IMR-90 (cell line): ENCODE measurements at regions not wholly inside any gene's neighbourhood (a gene's known extent, or its start where the extent isn't known, plus 50 kb on each side); places are given as distances from the start of the nearest gene placed in this dataset.
"Not testable (repeated sequence)": the region's sequence is repeated elsewhere in the genome, so short reads cannot be mapped to it uniquely, and the experiment has no call there.

Experiments
- ATAC-seq: fragments of 200-7000 bp; cut with Tn5 transposase; 2 replicates; pipeline ENCODE4 v1.9.1; 2020; ENCODE audit warnings: low read depth, mild to moderate bottlenecking, moderate library complexity
- BruUV-seq: library from RNA; stranded (reverse); fragments of 400-500 nt; replicated peaks from 2 replicates; lab custom pipeline; 2021; lab: Mats Ljungman, UMichigan
- CTCF ChIA-PET: fragments of 300-600 bp; formaldehyde crosslinking; extraction: SDS; loops from one replicate; lab custom pipeline; 2021; ENCODE audit warnings: antibody characterized with exemption; lab: Yijun Ruan, JAX
- POLR2A ChIA-PET: fragments of 300-600 bp; sonication (Branson Sonifier 250); formaldehyde crosslinking; loops from one replicate; lab custom pipeline; 2022; ENCODE audit warnings: antibody characterized with exemption; ENCODE audit not compliant: unreplicated experiment; lab: Charles Lee
- DNase-seq: peaks from one replicate; pipeline ENCODE4 v3.0.0; 2013
- H2AFZ ChIP-seq: replicated peaks from 2 replicates; pipeline ENCODE3; 2013; ENCODE audit warnings: low read length, mild to moderate bottlenecking; ENCODE audit not compliant: poor library complexity
- H2AK5ac ChIP-seq: 2 replicates; pipeline ENCODE4 v1.6.1; 2013; ENCODE audit warnings: low read depth, low read length, inconsistent platforms
- H2AK9ac ChIP-seq: replicated peaks from 2 replicates; pipeline ENCODE3; 2013; ENCODE audit warnings: mild to moderate bottlenecking, low read depth, low read length, moderate library complexity; ENCODE audit not compliant: poor library complexity
- H2BK120ac ChIP-seq: 2 replicates; pipeline ENCODE4 v1.6.1; 2013; ENCODE audit warnings: low read depth, low read length, inconsistent platforms
- H2BK15ac ChIP-seq: 3 replicates; pipeline ENCODE4 v1.6.1; 2013; ENCODE audit warnings: low read depth, low read length, inconsistent platforms
- H2BK20ac ChIP-seq: 2 replicates; pipeline ENCODE4 v1.6.1; 2013; ENCODE audit warnings: low read depth, mild to moderate bottlenecking, inconsistent platforms, low read length, moderate library complexity
- H2BK5ac ChIP-seq: 2 replicates; pipeline ENCODE4 v1.6.1; 2013; ENCODE audit warnings: mild to moderate bottlenecking, low read depth, low read length, inconsistent platforms; ENCODE audit not compliant: poor library complexity, severe bottlenecking
- H3K14ac ChIP-seq: replicated peaks from 2 replicates; pipeline ENCODE4 v1.6.1; 2013; ENCODE audit warnings: low read depth, low read length, inconsistent platforms
- H3K18ac ChIP-seq: 2 replicates; pipeline ENCODE4 v1.6.1; 2013; ENCODE audit warnings: low read depth, low read length, control low read depth
- H3K23ac ChIP-seq: 2 replicates; pipeline ENCODE4 v1.6.1; 2013; ENCODE audit warnings: low read depth, low read length, inconsistent platforms
- H3K27ac ChIP-seq: 2 replicates; pipeline ENCODE4 v1.5.1; 2013; ENCODE audit warnings: mild to moderate bottlenecking, control low read depth, low read length; ENCODE audit not compliant: insufficient read depth
- H3K27me3 ChIP-seq: 2 replicates; pipeline ENCODE4 v1.6.1; 2013; ENCODE audit warnings: low read length; ENCODE audit not compliant: control insufficient read depth, insufficient read depth
- H3K36me3 ChIP-seq: 2 replicates; pipeline ENCODE4 v1.6.1; 2013; ENCODE audit warnings: low read length, mixed read lengths; ENCODE audit not compliant: control insufficient read depth, insufficient read depth
- H3K4ac ChIP-seq: 2 replicates; pipeline ENCODE4 v1.6.1; 2013; ENCODE audit warnings: low read depth, low read length, inconsistent platforms
- H3K4me1 ChIP-seq: 2 replicates; pipeline ENCODE4 v1.6.1; 2013; ENCODE audit warnings: low read length, mixed read lengths; ENCODE audit not compliant: control insufficient read depth, insufficient read depth
- H3K4me2 ChIP-seq: 2 replicates; pipeline ENCODE4 v1.6.1; 2013; ENCODE audit warnings: low read depth, mild to moderate bottlenecking, control low read depth, low read length, moderate library complexity
- H3K4me3 ChIP-seq: 2 replicates; pipeline ENCODE4 v1.5.1; 2013; ENCODE audit warnings: low read depth, mild to moderate bottlenecking, control low read depth, low read length, moderate library complexity; ENCODE audit not compliant: insufficient read depth
- H3K56ac ChIP-seq: 2 replicates; pipeline ENCODE4 v1.6.1; 2013; ENCODE audit warnings: low read length, inconsistent platforms; ENCODE audit not compliant: insufficient read depth; ENCODE audit errors: extremely low read depth
- H3K79me1 ChIP-seq, 2 experiments: 2 replicates each; pipeline ENCODE4 v1.6.1; 2013; ENCODE audit warnings: low read length in 2 of 2, inconsistent platforms in 1 of 2, low read depth in 1 of 2
- H3K9ac ChIP-seq: 2 replicates; pipeline ENCODE4 v1.6.1; 2013; ENCODE audit warnings: low read depth, low read length, control low read depth
- H3K9me1 ChIP-seq: 2 replicates; pipeline ENCODE4 v1.6.1; 2013; ENCODE audit warnings: low read length, inconsistent platforms; ENCODE audit not compliant: insufficient read depth
- H3K9me3 ChIP-seq: 2 replicates; pipeline ENCODE4 v1.6.1; 2013; ENCODE audit warnings: low read length; ENCODE audit not compliant: control insufficient read depth, insufficient read depth
- H4K20me1 ChIP-seq: 2 replicates; pipeline ENCODE4 v1.6.1; 2013; ENCODE audit warnings: low read length, inconsistent platforms; ENCODE audit not compliant: insufficient read depth
- H4K5ac ChIP-seq: 2 replicates; pipeline ENCODE4 v1.6.1; 2013; ENCODE audit warnings: mild to moderate bottlenecking, low read depth, low read length, control low read depth
- H4K8ac ChIP-seq, 2 experiments: 2 replicates each; pipeline ENCODE4 v1.6.1; 2013; ENCODE audit warnings: low read depth in 2 of 2, low read length in 2 of 2, control low read depth in 1 of 2, inconsistent platforms in 1 of 2
- H4K91ac ChIP-seq: 2 replicates; pipeline ENCODE4 v1.6.1; 2013; ENCODE audit warnings: low read depth, low read length, inconsistent platforms; ENCODE audit not compliant: insufficient read depth
- CEBPB ChIP-seq: IDR thresholded peaks from 2 replicates; pipeline ENCODE4 v1.6.1; 2012; ENCODE audit warnings: low read depth, low read length, improper control_type of control experiment
- FOS ChIP-seq: fragments of 150-350 bp; IDR thresholded peaks from 2 replicates; pipeline ENCODE4 v1.6.1; 2016; ENCODE audit warnings: low read depth, low read length
- RAD21 ChIP-seq: IDR thresholded peaks from 2 replicates; pipeline ENCODE4 v1.6.1; 2012; ENCODE audit warnings: low read length, improper control_type of control experiment
- dilution Hi-C: fragments of 300-500 bp; cut with HindIII; formaldehyde crosslinking; loops from one replicate; pipeline ENCODE4 v1.14.3; 2018; ENCODE audit warnings: low sequenced_read_pairs; ENCODE audit not compliant: unreplicated experiment
- in situ Hi-C: fragments of 300-500 bp; cut with MboI; formaldehyde crosslinking; loops from 3 replicates; pipeline ENCODE4 v1.14.3; 2019; ENCODE audit warnings: low sequenced_read_pairs, inconsistent platforms, mixed read lengths
- intact Hi-C: fragments of 100-400 bp; cut with micrococcal nuclease; formaldehyde crosslinking; loops from 2 replicates; pipeline ENCODE4 v1.10.0; 2022
- TF ChIP-seq, protein P1 (sequence below): fragments of 150-350 bp; IDR thresholded peaks from 2 replicates; pipeline ENCODE4 v1.6.1; 2017; ENCODE audit warnings: mild to moderate bottlenecking, antibody characterized with exemption, low read length, low read depth
- TF ChIP-seq, protein P2 (sequence below): conservative IDR thresholded peaks from 2 replicates; pipeline ENCODE4 v1.5.1; 2012; ENCODE audit warnings: mild to moderate bottlenecking, low read depth, low read length, improper control_type of control experiment

DNA sequence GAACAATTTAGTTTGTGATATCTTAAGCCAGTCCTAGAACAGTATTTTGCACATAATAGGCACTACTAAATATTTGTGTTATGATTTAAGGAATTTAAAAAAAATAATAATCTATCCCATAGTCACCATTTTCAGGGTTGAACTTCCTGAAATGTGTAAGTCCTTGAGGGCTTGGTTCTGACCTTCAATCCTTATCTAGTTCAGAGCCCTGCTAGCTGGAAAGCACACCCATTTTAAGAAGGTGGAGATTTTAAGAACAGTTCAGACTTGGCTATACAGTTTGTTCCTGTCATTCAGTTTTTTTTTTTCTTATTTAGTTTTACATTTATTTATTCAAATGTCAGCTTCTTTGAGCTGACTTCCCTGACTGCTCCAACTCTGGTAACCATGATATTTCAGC lies 183.4 kb upstream of the MAGI2 start:
- Histone ChIP-seq H3K9ac (no peak overlapping the region), H3K4me3 (no peak overlapping the region), H3K14ac (no peak overlapping the region), H2BK120ac (no peak overlapping the region), H3K4me2 (no peak overlapping the region), H2BK5ac (no peak overlapping the region), H3K23ac (no peak overlapping the region), H3K27me3 (no peaks in the 10 kb centered on the region), H4K5ac (no peak overlapping the region), H2AFZ (no peak overlapping the region), H4K91ac (no peak overlapping the region), H3K9me3 (no peaks in the 10 kb centered on the region), H2BK15ac (no peak overlapping the region), H3K27ac (no peak overlapping the region), H2AK9ac (no peak overlapping the region), H3K18ac (no peak overlapping the region), H4K8ac (no peak overlapping the region), H2AK5ac (no peak overlapping the region), H3K4me1 (no peaks in the 10 kb centered on the region), H3K4ac (no peak overlapping the region), H3K36me3 (no peaks in the 10 kb centered on the region), H3K79me1 (no peaks in the 10 kb centered on the region), H3K9me1 (no peaks in the 10 kb centered on the region), H2BK20ac (no peak overlapping the region), H3K56ac (no peak overlapping the region), H4K20me1 (no peaks in the 10 kb centered on the region)
- in situ Hi-C loops (no loop called here), intact Hi-C loops (no loop called here), dilution Hi-C loops (no loop called here)
- ATAC-seq (no peak), DNase-seq (no peak)
- BruUV-seq = no TSS peak
- no peak for TF ChIP-seq RAD21
- no peak for TF ChIP-seq CEBPB
- no peak for TF ChIP-seq FOS
- TF ChIP-seq, protein P1, sequence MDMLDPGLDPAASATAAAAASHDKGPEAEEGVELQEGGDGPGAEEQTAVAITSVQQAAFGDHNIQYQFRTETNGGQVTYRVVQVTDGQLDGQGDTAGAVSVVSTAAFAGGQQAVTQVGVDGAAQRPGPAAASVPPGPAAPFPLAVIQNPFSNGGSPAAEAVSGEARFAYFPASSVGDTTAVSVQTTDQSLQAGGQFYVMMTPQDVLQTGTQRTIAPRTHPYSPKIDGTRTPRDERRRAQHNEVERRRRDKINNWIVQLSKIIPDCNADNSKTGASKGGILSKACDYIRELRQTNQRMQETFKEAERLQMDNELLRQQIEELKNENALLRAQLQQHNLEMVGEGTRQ = no peak
- TF ChIP-seq, protein P2, sequence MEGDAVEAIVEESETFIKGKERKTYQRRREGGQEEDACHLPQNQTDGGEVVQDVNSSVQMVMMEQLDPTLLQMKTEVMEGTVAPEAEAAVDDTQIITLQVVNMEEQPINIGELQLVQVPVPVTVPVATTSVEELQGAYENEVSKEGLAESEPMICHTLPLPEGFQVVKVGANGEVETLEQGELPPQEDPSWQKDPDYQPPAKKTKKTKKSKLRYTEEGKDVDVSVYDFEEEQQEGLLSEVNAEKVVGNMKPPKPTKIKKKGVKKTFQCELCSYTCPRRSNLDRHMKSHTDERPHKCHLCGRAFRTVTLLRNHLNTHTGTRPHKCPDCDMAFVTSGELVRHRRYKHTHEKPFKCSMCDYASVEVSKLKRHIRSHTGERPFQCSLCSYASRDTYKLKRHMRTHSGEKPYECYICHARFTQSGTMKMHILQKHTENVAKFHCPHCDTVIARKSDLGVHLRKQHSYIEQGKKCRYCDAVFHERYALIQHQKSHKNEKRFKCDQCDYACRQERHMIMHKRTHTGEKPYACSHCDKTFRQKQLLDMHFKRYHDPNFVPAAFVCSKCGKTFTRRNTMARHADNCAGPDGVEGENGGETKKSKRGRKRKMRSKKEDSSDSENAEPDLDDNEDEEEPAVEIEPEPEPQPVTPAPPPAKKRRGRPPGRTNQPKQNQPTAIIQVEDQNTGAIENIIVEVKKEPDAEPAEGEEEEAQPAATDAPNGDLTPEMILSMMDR = no peak
- CTCF ChIA-PET = no interaction called here
- POLR2A ChIA-PET = no interaction called here

- H4K91ac ChIP-seq, H4K8ac ChIP-seq, H3K56ac ChIP-seq, H2BK15ac ChIP-seq, H2AK5ac ChIP-seq, H3K27me3 ChIP-seq, H3K36me3 ChIP-seq, BruUV-seq, H2BK120ac ChIP-seq, CTCF ChIA-PET, H2AK9ac ChIP-seq, ATAC-seq, POLR2A ChIA-PET, H3K23ac ChIP-seq, H3K9ac ChIP-seq, H3K18ac ChIP-seq, H3K27ac ChIP-seq, H2BK20ac ChIP-seq, H3K4me2 ChIP-seq, H3K9me3 ChIP-seq, H3K4me1 ChIP-seq, H4K5ac ChIP-seq, H3K14ac ChIP-seq, DNase-seq, dilution Hi-C loops, H3K9me1 ChIP-seq, H3K79me1 ChIP-seq, H3K4me3 ChIP-seq, H3K4ac ChIP-seq, H2BK5ac ChIP-seq, in situ Hi-C loops, H4K20me1 ChIP-seq, intact Hi-C loops, H2AFZ ChIP-seq: not testable (repeated sequence)
Observed at GRCh38 chr7:79625921-79626320, 172.5 kb upstream of the MAGI2 start.
